Vagina (tissue), 2 donors: ENCODE measurements at regions not wholly inside any gene's neighbourhood (a gene's known extent, or its start where the extent isn't known, plus 50 kb on each side); places are given as distances from the start of the nearest gene placed in this dataset.

Experiments used
- DNase-seq, 2 donors: peaks; one replicate each; pipeline ENCODE4 v3.0.0-alpha.2; 2017; ENCODE audit errors: extremely low spot score in 2 of 2
- H3K27ac ChIP-seq: fragments of 200-600 bp; sonication (generic); one replicate; pipeline ENCODE4 v1.5.1; 2019
- H3K27me3 ChIP-seq: fragments of 200-600 bp; sonication (generic); one replicate; pipeline ENCODE4 v1.5.1; 2019
- H3K36me3 ChIP-seq, 2 donors: fragments of 200-600 bp; sonication (generic); one replicate each; pipeline ENCODE4 v1.5.1; 2017 to 2019
- H3K4me1 ChIP-seq: fragments of 200-600 bp; sonication (generic); one replicate; pipeline ENCODE4 v1.5.1; 2019
- H3K4me3 ChIP-seq, 2 donors: fragments of 200-600 bp; sonication (generic); 1 replicate in 1 of 2; 2 replicates in 1 of 2; pipeline ENCODE4 v1.5.1; 2016 to 2019
- H3K9me3 ChIP-seq: fragments of 200-600 bp; sonication (generic); one replicate; pipeline ENCODE4 v1.5.1; 2019
- POLR2A ChIP-seq, 2 donors: fragments of 450-650 bp; IDR thresholded peaks; one replicate each; pipeline ENCODE4 v1.6.1; 2017; ENCODE audit warnings: antibody characterized with exemption in 2 of 2, mild to moderate bottlenecking in 2 of 2, moderate library complexity in 2 of 2
- POLR2AphosphoS5 ChIP-seq, 2 donors: sonication (generic); formaldehyde crosslinking; IDR thresholded peaks; one replicate each; pipeline ENCODE4 v1.9.0; 2017; ENCODE audit warnings: antibody characterized with exemption in 2 of 2, mild to moderate bottlenecking in 2 of 2, low read depth in 1 of 2; ENCODE audit not compliant: insufficient read depth in 1 of 2
- intact Hi-C: fragments of 100-400 bp; cut with DNase I; formaldehyde crosslinking; loops from one replicate; pipeline ENCODE4 v1.15.1; 2023
- TF ChIP-seq, protein P1 (sequence below), 3 experiments: fragments of 450-650 bp in 2 of 3; fragments of 200-600 bp in 1 of 3; sonication (generic) in 1 of 3; IDR thresholded peaks; one replicate each; pipeline ENCODE4 v1.5.1; 2017 to 2019; ENCODE audit warnings: antibody characterized with exemption in 3 of 3, mild to moderate bottlenecking in 2 of 3, moderate library complexity in 2 of 3

DNA sequence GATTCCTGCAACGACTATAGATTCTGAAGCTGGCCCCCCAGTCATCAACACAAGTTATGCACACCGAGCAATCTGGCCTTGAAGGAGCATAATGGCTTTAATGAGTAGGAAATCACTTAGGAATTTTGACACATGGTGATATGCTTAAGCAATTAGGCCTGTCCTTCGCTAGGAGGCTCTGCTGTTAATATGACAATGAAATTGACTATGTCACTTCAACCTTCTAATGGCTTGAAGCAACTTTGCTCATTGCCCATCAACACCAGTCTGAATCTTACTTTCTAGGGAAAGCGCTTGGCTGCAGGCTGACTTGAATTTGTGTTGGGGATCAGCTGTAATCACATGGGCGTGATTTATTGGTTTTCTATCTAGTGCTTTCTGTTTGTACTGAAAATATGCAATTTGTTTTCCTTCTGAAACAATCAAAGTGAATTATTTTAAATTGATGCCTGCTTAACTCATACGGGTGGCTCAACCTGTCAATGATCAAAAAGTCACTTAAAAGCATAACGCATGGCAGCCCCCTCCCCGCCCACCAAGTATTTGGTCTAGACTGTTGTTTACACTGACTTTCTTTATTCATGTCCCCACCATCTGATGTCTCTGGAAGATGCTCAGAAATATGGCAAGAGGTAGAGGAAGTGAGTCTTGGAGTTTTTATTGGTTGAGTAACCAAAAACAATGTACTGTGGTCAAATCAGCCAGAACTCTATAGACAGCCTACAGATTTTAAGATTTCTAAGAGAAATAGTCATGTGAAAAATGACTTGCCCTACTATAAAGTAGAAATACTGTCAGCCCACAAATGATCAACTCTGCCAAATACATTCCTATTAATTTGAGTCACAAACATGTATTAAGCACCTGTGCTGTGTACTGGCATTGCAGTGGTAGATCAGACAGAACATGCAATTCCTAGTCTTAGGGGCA, 344.9 kb downstream of the RBM43 start:
- no peak for DNase-seq
- no peaks in the 10 kb centered on the region for H3K36me3 ChIP-seq
- intact Hi-C loops: no loop called here
- H3K27ac ChIP-seq: no peak overlapping the region
- TF ChIP-seq, protein P1, sequence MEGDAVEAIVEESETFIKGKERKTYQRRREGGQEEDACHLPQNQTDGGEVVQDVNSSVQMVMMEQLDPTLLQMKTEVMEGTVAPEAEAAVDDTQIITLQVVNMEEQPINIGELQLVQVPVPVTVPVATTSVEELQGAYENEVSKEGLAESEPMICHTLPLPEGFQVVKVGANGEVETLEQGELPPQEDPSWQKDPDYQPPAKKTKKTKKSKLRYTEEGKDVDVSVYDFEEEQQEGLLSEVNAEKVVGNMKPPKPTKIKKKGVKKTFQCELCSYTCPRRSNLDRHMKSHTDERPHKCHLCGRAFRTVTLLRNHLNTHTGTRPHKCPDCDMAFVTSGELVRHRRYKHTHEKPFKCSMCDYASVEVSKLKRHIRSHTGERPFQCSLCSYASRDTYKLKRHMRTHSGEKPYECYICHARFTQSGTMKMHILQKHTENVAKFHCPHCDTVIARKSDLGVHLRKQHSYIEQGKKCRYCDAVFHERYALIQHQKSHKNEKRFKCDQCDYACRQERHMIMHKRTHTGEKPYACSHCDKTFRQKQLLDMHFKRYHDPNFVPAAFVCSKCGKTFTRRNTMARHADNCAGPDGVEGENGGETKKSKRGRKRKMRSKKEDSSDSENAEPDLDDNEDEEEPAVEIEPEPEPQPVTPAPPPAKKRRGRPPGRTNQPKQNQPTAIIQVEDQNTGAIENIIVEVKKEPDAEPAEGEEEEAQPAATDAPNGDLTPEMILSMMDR (IDR thresholded peaks at IDR 0.05): no peak
- TF ChIP-seq POLR2AphosphoS5 (IDR thresholded peaks at IDR 0.05; ENCODE audit: insufficient read depth in 1 of 2, low read depth in 1 of 2) (no peak), POLR2A (IDR thresholded peaks at IDR 0.05) (no peak)
- H3K27me3 ChIP-seq: no peaks in the 10 kb centered on the region
- no peak overlapping the region for H3K4me3 ChIP-seq
- H3K9me3 ChIP-seq: no peaks in the 10 kb centered on the region
- H3K4me1 ChIP-seq: peaks cover 11% of the 10 kb centered on the region

DNA sequence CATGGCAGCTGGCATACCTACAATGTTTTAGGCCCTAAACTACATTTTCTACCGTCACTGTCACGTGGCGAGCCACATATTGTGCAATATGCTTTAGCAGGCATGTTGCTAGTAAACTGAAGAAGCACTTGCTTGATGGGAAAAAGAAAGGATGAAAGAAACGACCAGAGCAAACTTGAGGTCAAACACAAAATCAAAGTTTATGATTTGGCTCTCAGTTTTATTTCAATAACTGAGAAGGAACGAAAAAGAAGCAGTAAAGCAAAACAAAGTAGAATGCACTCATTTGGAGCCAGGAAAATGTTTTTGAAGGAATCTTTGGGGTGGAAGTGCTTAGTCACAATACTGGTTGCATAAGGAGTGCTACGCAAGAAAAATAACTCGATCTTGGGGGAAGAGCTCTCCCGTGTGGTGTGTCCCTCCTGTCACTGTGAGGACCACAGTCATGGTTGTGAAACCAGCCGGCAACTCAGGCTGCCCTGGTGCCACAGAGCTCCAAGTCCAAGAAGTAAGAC, 349.8 kb downstream of the RBM43 start:
- no peak for DNase-seq
- Histone ChIP-seq H3K27ac (peak overlapping the region; percentile 73), H3K9me3 (no peaks in the 10 kb centered on the region), H3K4me3 (no peak overlapping the region), H3K36me3 (no peaks in the 10 kb centered on the region), H3K4me1 (peaks cover 11% of the 10 kb centered on the region), H3K27me3 (no peaks in the 10 kb centered on the region)
- TF ChIP-seq POLR2A (IDR thresholded peaks at IDR 0.05): no peak
- TF ChIP-seq, protein P1 (IDR thresholded peaks at IDR 0.05): peak in 1 of 3 experiments; percentile 19
- TF ChIP-seq POLR2AphosphoS5 (IDR thresholded peaks at IDR 0.05; ENCODE audit: insufficient read depth in 1 of 2, low read depth in 1 of 2): peak; percentile 53 to 86
- intact Hi-C loops: no loop called here

DNA sequence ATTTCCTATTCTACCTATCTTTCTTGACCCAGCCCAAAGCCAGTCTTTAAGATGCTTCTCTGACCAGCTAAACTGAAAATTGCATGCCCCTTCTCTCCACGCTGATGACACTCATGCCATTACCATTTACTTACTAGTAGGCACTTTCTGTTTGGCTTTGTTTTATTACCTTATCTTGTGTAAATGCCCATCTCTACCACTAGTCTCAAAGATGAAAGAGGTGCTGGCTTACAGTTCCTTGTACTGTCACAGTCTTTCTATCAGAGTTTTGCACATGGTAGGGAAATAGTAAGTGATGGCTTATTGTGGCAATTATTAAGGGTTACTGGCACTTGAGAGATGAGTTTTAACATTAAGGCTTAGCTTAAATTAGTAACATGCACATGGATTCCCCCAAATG, 352.1 kb downstream of the RBM43 start:
- no peak overlapping the region for H3K4me3 ChIP-seq
- no peak for DNase-seq
- H3K27me3 ChIP-seq: no peaks in the 10 kb centered on the region
- TF ChIP-seq, protein P1 (IDR thresholded peaks at IDR 0.05): no peak
- TF ChIP-seq POLR2A (IDR thresholded peaks at IDR 0.05) (no peak), POLR2AphosphoS5 (IDR thresholded peaks at IDR 0.05; ENCODE audit: insufficient read depth in 1 of 2, low read depth in 1 of 2) (no peak)
- intact Hi-C loops: no loop called here
- H3K36me3 ChIP-seq: no peaks in the 10 kb centered on the region
- H3K27ac ChIP-seq: no peak overlapping the region
- H3K9me3 ChIP-seq: no peaks in the 10 kb centered on the region
- H3K4me1 ChIP-seq: peaks cover 11% of the 10 kb centered on the region

DNA sequence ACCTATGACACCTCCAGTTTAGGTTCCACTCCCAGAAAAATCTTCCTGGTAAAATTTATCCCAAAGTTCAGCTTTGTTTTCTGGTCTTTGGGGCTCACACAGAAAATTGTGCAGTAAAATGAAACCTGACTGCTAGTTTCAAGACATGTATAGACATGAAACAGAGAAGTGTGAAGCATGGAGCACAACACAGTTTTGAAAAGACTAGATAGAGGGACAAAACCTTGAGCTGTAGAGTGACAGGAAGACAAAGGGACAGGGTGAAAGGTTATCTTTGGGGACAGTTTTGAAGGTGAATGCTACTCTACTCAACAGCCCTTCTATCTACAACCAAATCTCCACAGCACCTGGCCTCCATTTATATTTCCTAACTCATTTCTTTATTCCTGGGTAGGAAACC, 352.6 kb downstream of the RBM43 start:
- TF ChIP-seq, protein P1 (IDR thresholded peaks at IDR 0.05): no peak
- no peak for TF ChIP-seq POLR2A (IDR thresholded peaks at IDR 0.05)
- TF ChIP-seq POLR2AphosphoS5 (IDR thresholded peaks at IDR 0.05; ENCODE audit: insufficient read depth in 1 of 2, low read depth in 1 of 2): no peak
- Histone ChIP-seq H3K9me3 (no peaks in the 10 kb centered on the region), H3K4me3 (no peak overlapping the region), H3K27me3 (no peaks in the 10 kb centered on the region), H3K27ac (no peak overlapping the region), H3K36me3 (no peaks in the 10 kb centered on the region), H3K4me1 (peaks cover 11% of the 10 kb centered on the region)
- DNase-seq: no peak
- intact Hi-C loops: no loop called here

DNA sequence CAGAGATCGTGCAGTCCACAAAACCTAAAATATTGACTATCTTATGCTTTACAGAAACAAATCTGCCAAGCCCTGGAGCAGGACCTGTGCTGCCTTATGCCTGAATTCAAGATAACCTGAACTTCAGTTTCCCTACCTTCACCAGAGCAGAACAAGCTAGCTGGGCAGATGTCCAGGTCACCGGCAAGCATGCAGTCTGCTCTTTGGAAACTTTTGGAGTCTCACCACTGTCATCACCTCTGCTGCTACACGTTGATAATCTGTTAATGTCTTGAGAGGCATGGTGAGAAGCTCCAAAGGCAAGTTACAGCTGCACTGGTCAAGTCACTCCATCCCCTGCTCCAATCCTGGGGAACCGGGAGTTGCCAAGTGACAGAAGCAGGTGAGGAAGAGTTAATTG, 354.2 kb downstream of the RBM43 start:
- no peak overlapping the region for H3K27ac ChIP-seq
- H3K4me1 ChIP-seq: peaks cover 6% of the 10 kb centered on the region
- H3K4me3 ChIP-seq: no peak overlapping the region
- no peaks in the 10 kb centered on the region for H3K27me3 ChIP-seq
- no peak for DNase-seq
- no peaks in the 10 kb centered on the region for H3K9me3 ChIP-seq
- no peak for TF ChIP-seq POLR2A (IDR thresholded peaks at IDR 0.05)
- TF ChIP-seq, protein P1 (IDR thresholded peaks at IDR 0.05): no peak
- TF ChIP-seq POLR2AphosphoS5 (IDR thresholded peaks at IDR 0.05; ENCODE audit: insufficient read depth in 1 of 2, low read depth in 1 of 2): no peak
- intact Hi-C loops: no loop called here
- H3K36me3 ChIP-seq: no peaks in the 10 kb centered on the region
